Memory B cell (primary cell): ENCODE measurements at regions not wholly inside any gene's neighbourhood (a gene's known extent, or its start where the extent isn't known, plus 50 kb on each side); places are given as distances from the start of the nearest gene placed in this dataset.
"Not testable (repeated sequence)": the region's sequence is repeated elsewhere in the genome, so short reads cannot be mapped to it uniquely, and the experiment has no call there.

Experiments used
- ATAC-seq: fragments of 150-1000 bp; cut with Tn5 transposase; 2 replicates; pipeline ENCODE4 v1.10.0; 2021; ENCODE audit warnings: low read depth, mild to moderate bottlenecking, moderate library complexity
- DNase-seq, 2 donors: peaks; one replicate each; pipeline ENCODE4 v3.0.0; 2022; ENCODE audit warnings: low spot score in 2 of 2
- H3K27ac Mint-ChIP-seq: one replicate; pipeline ENCODE4 v1.8.0; 2022; ENCODE audit warnings: mild to moderate bottlenecking, moderate library complexity, mixed read lengths
- H3K27me3 Mint-ChIP-seq: one replicate; pipeline ENCODE4 v1.8.0; 2022; ENCODE audit warnings: mixed read lengths
- H3K36me3 Mint-ChIP-seq: one replicate; pipeline ENCODE4 v1.8.0; 2022; ENCODE audit warnings: mild to moderate bottlenecking, mixed read lengths
- H3K4me1 Mint-ChIP-seq: one replicate; pipeline ENCODE4 v1.8.0; 2022; ENCODE audit warnings: mixed read lengths
- H3K4me3 Mint-ChIP-seq: one replicate; pipeline ENCODE4 v1.8.0; 2022; ENCODE audit warnings: mild to moderate bottlenecking, moderate library complexity, mixed read lengths
- H3K9me3 Mint-ChIP-seq: one replicate; pipeline ENCODE4 v1.8.0; 2022; ENCODE audit warnings: mixed read lengths

GRCh38 chr21:9757118-9757517 is 764.3 kb upstream of the TPTE start:
- not testable (repeated sequence) for H3K27me3 Mint-ChIP-seq, ATAC-seq, H3K9me3 Mint-ChIP-seq, H3K36me3 Mint-ChIP-seq, H3K27ac Mint-ChIP-seq, H3K4me1 Mint-ChIP-seq, DNase-seq, H3K4me3 Mint-ChIP-seq

- DNase-seq, H3K9me3 Mint-ChIP-seq, H3K36me3 Mint-ChIP-seq, H3K4me3 Mint-ChIP-seq, H3K27ac Mint-ChIP-seq, H3K4me1 Mint-ChIP-seq, ATAC-seq, H3K27me3 Mint-ChIP-seq: not testable (repeated sequence)
These were observed 763.8 kb upstream of the TPTE start for GRCh38 chr21:9757572-9757971.

GRCh38 chr21:9758141-9758540 is 763.2 kb upstream of the TPTE start:
- Mint-ChIP-seq H3K4me3 (no peak overlapping the region), H3K27me3 (no peaks in the 10 kb centered on the region), H3K9me3 (no peaks in the 10 kb centered on the region), H3K4me1 (no peaks in the 10 kb centered on the region), H3K27ac (no peak overlapping the region), H3K36me3 (no peaks in the 10 kb centered on the region)
- no peak for DNase-seq
- ATAC-seq, result no peak

GRCh38 chr21:9758888-9759287 is 762.5 kb upstream of the TPTE start:
- DNase-seq, result no peak

GRCh38 chr21:9759972-9760371 is 761.4 kb upstream of the TPTE start:
- no peaks in the 10 kb centered on the region for H3K4me1 Mint-ChIP-seq
- H3K27ac Mint-ChIP-seq, result no peak overlapping the region
- H3K36me3 Mint-ChIP-seq, result no peaks in the 10 kb centered on the region
- H3K9me3 Mint-ChIP-seq, result no peaks in the 10 kb centered on the region
- H3K4me3 Mint-ChIP-seq, result no peak overlapping the region
- DNase-seq (no peak), ATAC-seq (no peak)
- no peaks in the 10 kb centered on the region for H3K27me3 Mint-ChIP-seq

More at GRCh38 chr21:9758888-9759287, 762.5 kb upstream of the TPTE start:
- no peaks in the 10 kb centered on the region for H3K9me3 Mint-ChIP-seq
- ATAC-seq, result no peak
- H3K27ac Mint-ChIP-seq, result no peak overlapping the region
- H3K36me3 Mint-ChIP-seq, result no peaks in the 10 kb centered on the region
- H3K4me1 Mint-ChIP-seq, result no peaks in the 10 kb centered on the region
- H3K27me3 Mint-ChIP-seq, result no peaks in the 10 kb centered on the region
- H3K4me3 Mint-ChIP-seq, result no peak overlapping the region

- H3K27me3 Mint-ChIP-seq, result no peaks in the 10 kb centered on the region
- H3K36me3 Mint-ChIP-seq, result no peaks in the 10 kb centered on the region
- ATAC-seq (no peak), DNase-seq (no peak)
- no peak overlapping the region for H3K27ac Mint-ChIP-seq
- no peaks in the 10 kb centered on the region for H3K4me1 Mint-ChIP-seq
- no peak overlapping the region for H3K4me3 Mint-ChIP-seq
- no peaks in the 10 kb centered on the region for H3K9me3 Mint-ChIP-seq
These were observed 760.8 kb upstream of the TPTE start for GRCh38 chr21:9760398-9761074.

- DNase-seq (no peak), ATAC-seq (no peak)
- H3K27me3 Mint-ChIP-seq, result no peaks in the 10 kb centered on the region
- H3K36me3 Mint-ChIP-seq, result no peaks in the 10 kb centered on the region
- no peak overlapping the region for H3K27ac Mint-ChIP-seq
- H3K4me1 Mint-ChIP-seq, result no peaks in the 10 kb centered on the region
- H3K4me3 Mint-ChIP-seq, result no peak overlapping the region
- H3K9me3 Mint-ChIP-seq, result no peaks in the 10 kb centered on the region
These were observed 758.1 kb upstream of the TPTE start for GRCh38 chr21:9763306-9763705.

- DNase-seq, result no peak
- no peak overlapping the region for H3K27ac Mint-ChIP-seq
- no peaks in the 10 kb centered on the region for H3K27me3 Mint-ChIP-seq
- H3K36me3 Mint-ChIP-seq, result no peaks in the 10 kb centered on the region
- H3K4me3 Mint-ChIP-seq, result no peak overlapping the region
- H3K4me1 Mint-ChIP-seq, result no peaks in the 10 kb centered on the region
- no peak for ATAC-seq
- no peaks in the 10 kb centered on the region for H3K9me3 Mint-ChIP-seq
These were observed 757.6 kb upstream of the TPTE start for GRCh38 chr21:9763807-9764206.

- not testable (repeated sequence) for H3K27ac Mint-ChIP-seq, H3K4me1 Mint-ChIP-seq, H3K9me3 Mint-ChIP-seq, DNase-seq, ATAC-seq, H3K27me3 Mint-ChIP-seq, H3K36me3 Mint-ChIP-seq, H3K4me3 Mint-ChIP-seq
These were observed 757.1 kb upstream of the TPTE start for GRCh38 chr21:9764294-9764693.

- H3K4me3 Mint-ChIP-seq, H3K36me3 Mint-ChIP-seq, H3K9me3 Mint-ChIP-seq, DNase-seq, H3K27me3 Mint-ChIP-seq, H3K27ac Mint-ChIP-seq, H3K4me1 Mint-ChIP-seq, ATAC-seq: not testable (repeated sequence)
These were observed 755.8 kb upstream of the TPTE start for GRCh38 chr21:9765538-9765937.

- not testable (repeated sequence) for H3K4me3 Mint-ChIP-seq, H3K9me3 Mint-ChIP-seq, DNase-seq, H3K4me1 Mint-ChIP-seq, H3K27ac Mint-ChIP-seq, ATAC-seq, H3K27me3 Mint-ChIP-seq, H3K36me3 Mint-ChIP-seq
These were observed 754.3 kb upstream of the TPTE start for GRCh38 chr21:9766890-9767591.

GRCh38 chr21:9767592-9768375 is 753.6 kb upstream of the TPTE start:
- no peak for DNase-seq
- H3K36me3 Mint-ChIP-seq, result no peaks in the 10 kb centered on the region
- no peaks in the 10 kb centered on the region for H3K4me1 Mint-ChIP-seq
- no peak overlapping the region for H3K27ac Mint-ChIP-seq
- no peaks in the 10 kb centered on the region for H3K27me3 Mint-ChIP-seq
- ATAC-seq, result no peak
- H3K4me3 Mint-ChIP-seq, result no peak overlapping the region
- H3K9me3 Mint-ChIP-seq, result no peaks in the 10 kb centered on the region

- not testable (repeated sequence) for H3K4me3 Mint-ChIP-seq, H3K9me3 Mint-ChIP-seq, H3K27me3 Mint-ChIP-seq
These were observed 752.8 kb upstream of the TPTE start for GRCh38 chr21:9768376-9769130.

GRCh38 chr21:9769131-9769498 is 752.3 kb upstream of the TPTE start:
- not testable (repeated sequence) for H3K4me3 Mint-ChIP-seq, H3K27me3 Mint-ChIP-seq, H3K27ac Mint-ChIP-seq, H3K4me1 Mint-ChIP-seq, DNase-seq, H3K9me3 Mint-ChIP-seq, H3K36me3 Mint-ChIP-seq, ATAC-seq

More at GRCh38 chr21:9768376-9769130, 752.8 kb upstream of the TPTE start:
- ATAC-seq, DNase-seq, H3K27ac Mint-ChIP-seq, H3K36me3 Mint-ChIP-seq, H3K4me1 Mint-ChIP-seq: not testable (repeated sequence)
